ENCODE measurements at regions not wholly inside any gene's neighbourhood (a gene's known extent, or its start where the extent isn't known, plus 50 kb on each side); places are given as distances from the start of the nearest gene placed in this dataset.

- H3K27me3 ChIP-seq (ENCODE audit: insufficient read depth, low read depth, low read length) = no peaks in the 10 kb centered on the region
- no peak overlapping the region for H2AFZ ChIP-seq (ENCODE audit: low read depth, low read length)
- no peaks in the 10 kb centered on the region for H4K20me1 ChIP-seq (ENCODE audit: insufficient read depth)
- no peak overlapping the region for H3K4me2 ChIP-seq (ENCODE audit: low read length)
- H3K4me3 ChIP-seq (ENCODE audit: low read length) = no peak overlapping the region
- H3K36me3 ChIP-seq (ENCODE audit: insufficient read depth, low read length) = no peaks in the 10 kb centered on the region
- H3K79me2 ChIP-seq (replicated peaks; ENCODE audit: insufficient read depth, low read length) = no peaks in the 10 kb centered on the region
- H3K9me2 ChIP-seq (ENCODE audit: insufficient read depth, low read length) = no peaks in the 10 kb centered on the region
- TF ChIP-seq CTCF (IDR thresholded peaks at IDR 0.05; ENCODE audit: poor library complexity, severe bottlenecking) (no peak), POLR2AphosphoS5 (IDR thresholded peaks at IDR 0.05) (no peak), SMC3 (conservative IDR thresholded peaks at IDR 0.05; ENCODE audit: poor library complexity) (no peak), REST (IDR thresholded peaks at IDR 0.05; ENCODE audit: borderline replicate concordance) (no peak), TAF1 (IDR thresholded peaks at IDR 0.05; ENCODE audit: low read depth) (no peak), MXI1 (conservative IDR thresholded peaks at IDR 0.05; ENCODE audit: poor library complexity, severe bottlenecking) (no peak), EP300 (conservative IDR thresholded peaks at IDR 0.05; ENCODE audit: poor library complexity, severe bottlenecking) (no peak), EZH2 (IDR thresholded peaks at IDR 0.05; ENCODE audit: borderline replicate concordance, insufficient read depth, low read length, poor library complexity, severe bottlenecking) (no peak), RAD21 (conservative IDR thresholded peaks at IDR 0.05) (no peak)
- H3K9me3 ChIP-seq (ENCODE audit: low read length) = no peaks in the 10 kb centered on the region
- no peak overlapping the region for H3K27ac ChIP-seq (ENCODE audit: low read length)
- H3F3A ChIP-seq (ENCODE audit: insufficient read depth, low read length, poor library complexity, severe bottlenecking) = no peaks in the 10 kb centered on the region
- no peak overlapping the region for H3K9ac ChIP-seq (ENCODE audit: low read length)
Measured at GRCh38 chr2:133633881-133634409, 65.7 kb upstream of the NCKAP5 start.

GRCh38 chr2:133635131-133635530 is 66.9 kb upstream of the NCKAP5 start:
- H3K9me2 ChIP-seq (ENCODE audit: insufficient read depth, low read length) = no peaks in the 10 kb centered on the region
- H3K27me3 ChIP-seq (ENCODE audit: insufficient read depth, low read depth, low read length) = no peaks in the 10 kb centered on the region
- H3K36me3 ChIP-seq (ENCODE audit: insufficient read depth, low read length) = no peaks in the 10 kb centered on the region
- no peak overlapping the region for H3K27ac ChIP-seq (ENCODE audit: low read length)
- no peak overlapping the region for H2AFZ ChIP-seq (ENCODE audit: low read depth, low read length)
- H3K9ac ChIP-seq (ENCODE audit: low read length) = no peak overlapping the region
- H3K4me3 ChIP-seq (ENCODE audit: low read length) = no peak overlapping the region
- H3F3A ChIP-seq (ENCODE audit: insufficient read depth, low read length, poor library complexity, severe bottlenecking) = no peaks in the 10 kb centered on the region
- TF ChIP-seq SMC3 (conservative IDR thresholded peaks at IDR 0.05; ENCODE audit: poor library complexity) (no peak), MXI1 (conservative IDR thresholded peaks at IDR 0.05; ENCODE audit: poor library complexity, severe bottlenecking) (no peak), EZH2 (IDR thresholded peaks at IDR 0.05; ENCODE audit: borderline replicate concordance, insufficient read depth, low read length, poor library complexity, severe bottlenecking) (no peak), RAD21 (conservative IDR thresholded peaks at IDR 0.05) (no peak), CTCF (IDR thresholded peaks at IDR 0.05; ENCODE audit: poor library complexity, severe bottlenecking) (no peak), EP300 (conservative IDR thresholded peaks at IDR 0.05; ENCODE audit: poor library complexity, severe bottlenecking) (no peak), POLR2AphosphoS5 (IDR thresholded peaks at IDR 0.05) (no peak), TAF1 (IDR thresholded peaks at IDR 0.05; ENCODE audit: low read depth) (no peak), REST (IDR thresholded peaks at IDR 0.05; ENCODE audit: borderline replicate concordance) (no peak)
- no peaks in the 10 kb centered on the region for H3K9me3 ChIP-seq (ENCODE audit: low read length)
- no peak overlapping the region for H3K4me2 ChIP-seq (ENCODE audit: low read length)
- no peaks in the 10 kb centered on the region for H4K20me1 ChIP-seq (ENCODE audit: insufficient read depth)
- no peaks in the 10 kb centered on the region for H3K79me2 ChIP-seq (replicated peaks; ENCODE audit: insufficient read depth, low read length)
